CD4-positive, alpha-beta memory T cell (primary cell): ENCODE measurements at regions not wholly inside any gene's neighbourhood (a gene's known extent, or its start where the extent isn't known, plus 50 kb on each side); places are given as distances from the start of the nearest gene placed in this dataset.

ENCODE experiments used
- CTCF ChIA-PET: fragments of 350-600 bp; sonication (Branson Sonifier 250); formaldehyde crosslinking; loops from one replicate; lab custom pipeline; 2021; ENCODE audit warnings: inconsistent platforms; ENCODE audit not compliant: partially characterized antibody; lab: Charles Lee
- POLR2A ChIA-PET: fragments of 350-600 bp; sonication (Branson Sonifier 250); formaldehyde crosslinking; loops from one replicate; lab custom pipeline; 2021; ENCODE audit not compliant: partially characterized antibody; lab: Charles Lee
- DNase-seq, 5 donors: peaks; one replicate each; pipeline versions ENCODE4 v3.0.0 to v3.0.0-alpha.2; 2020 to 2022; ENCODE audit warnings: mixed read lengths in 1 of 5
- H3K27ac ChIP-seq: one replicate; pipeline ENCODE4 v1.7.0; 2013; ENCODE audit warnings: low read depth, low read length
- H3K27me3 ChIP-seq: 2 replicates; pipeline ENCODE4 v1.7.0; 2013; ENCODE audit warnings: mild to moderate bottlenecking, low read length, moderate library complexity; ENCODE audit not compliant: insufficient read depth
- H3K36me3 ChIP-seq: 2 replicates; pipeline ENCODE4 v1.7.0; 2013; ENCODE audit warnings: mild to moderate bottlenecking, low read length, moderate library complexity; ENCODE audit not compliant: insufficient read depth
- H3K4me1 ChIP-seq: 2 replicates; pipeline ENCODE4 v1.7.0; 2013; ENCODE audit warnings: mild to moderate bottlenecking, low read length, moderate library complexity; ENCODE audit not compliant: insufficient read depth
- H3K4me3 ChIP-seq, 2 donors: one replicate each; pipeline ENCODE4 v1.7.0; 2013; ENCODE audit warnings: low read length in 2 of 2, mild to moderate bottlenecking in 1 of 2
- H3K9me3 ChIP-seq, 2 donors: one replicate each; pipeline ENCODE4 v1.7.0; 2013; ENCODE audit warnings: low read length in 2 of 2, control low read depth in 1 of 2; ENCODE audit not compliant: control insufficient read depth in 1 of 2
- H3K27ac Mint-ChIP-seq, 7 donors: one replicate each; pipeline ENCODE4 v1.8.0; 2020 to 2021; ENCODE audit warnings: mixed read lengths in 7 of 7, mild to moderate bottlenecking in 6 of 7, inconsistent platforms in 3 of 7, moderate library complexity in 3 of 7
- H3K27me3 Mint-ChIP-seq, 2 donors: one replicate each; pipeline ENCODE4 v1.8.0; 2020 to 2021; ENCODE audit warnings: mixed read lengths in 2 of 2
- H3K36me3 Mint-ChIP-seq, 2 donors: one replicate each; pipeline ENCODE4 v1.8.0; 2020 to 2021; ENCODE audit warnings: mixed read lengths in 2 of 2, inconsistent platforms in 1 of 2, mild to moderate bottlenecking in 1 of 2
- H3K4me1 Mint-ChIP-seq, 4 donors: one replicate each; pipeline ENCODE4 v1.8.0; 2020 to 2021; ENCODE audit warnings: mixed read lengths in 4 of 4, mild to moderate bottlenecking in 1 of 4
- H3K4me3 Mint-ChIP-seq, 8 donors: one replicate each; pipeline ENCODE4 v1.8.0; 2020 to 2021; ENCODE audit warnings: mixed read lengths in 8 of 8, mild to moderate bottlenecking in 7 of 8, moderate library complexity in 6 of 8, inconsistent platforms in 3 of 8
- H3K9me3 Mint-ChIP-seq, 8 donors: one replicate each; pipeline ENCODE4 v1.8.0; 2020 to 2021; ENCODE audit warnings: mixed read lengths in 8 of 8, mild to moderate bottlenecking in 5 of 8, inconsistent platforms in 3 of 8, moderate library complexity in 1 of 8
- intact Hi-C: fragments of 100-400 bp; cut with micrococcal nuclease; formaldehyde crosslinking; loops from one replicate; pipeline ENCODE4 v1.15.1; 2023

- Mint-ChIP-seq H3K4me3 (no peak overlapping the region), H3K9me3 (no peaks in the 10 kb centered on the region), H3K27me3 (no peaks in the 10 kb centered on the region), H3K27ac (no peak overlapping the region), H3K36me3 (no peaks in the 10 kb centered on the region), H3K4me1 (peaks cover 11 to 19% (median 14%) of the 10 kb centered on the region in 4 donors)
- POLR2A ChIA-PET: no interaction called here
- DNase-seq: no peak
- H3K4me1 ChIP-seq: peaks cover 18% of the 10 kb centered on the region
- H3K27ac ChIP-seq: no peak overlapping the region
- no peaks in the 10 kb centered on the region for H3K36me3 ChIP-seq
- CTCF ChIA-PET: no interaction called here
- no peak overlapping the region for H3K4me3 ChIP-seq
- no peaks in the 10 kb centered on the region for H3K9me3 ChIP-seq
- intact Hi-C loops: no loop called here
- no peaks in the 10 kb centered on the region for H3K27me3 ChIP-seq
Observed at GRCh38 chr2:217219164-217219520, 359.3 kb upstream of the TNP1 start.

GRCh38 chr2:217218269-217219163 is 358.7 kb upstream of the TNP1 start:
- CTCF ChIA-PET: no interaction called here
- POLR2A ChIA-PET: no interaction called here
- H3K4me3 Mint-ChIP-seq: no peak overlapping the region
- no peak for DNase-seq
- H3K27ac Mint-ChIP-seq: no peak overlapping the region
- H3K9me3 ChIP-seq: no peaks in the 10 kb centered on the region
- H3K36me3 ChIP-seq: no peaks in the 10 kb centered on the region
- no peak overlapping the region for H3K4me3 ChIP-seq
- H3K36me3 Mint-ChIP-seq: no peaks in the 10 kb centered on the region
- peaks cover 14% of the 10 kb centered on the region for H3K4me1 ChIP-seq
- H3K4me1 Mint-ChIP-seq: peaks cover 9 to 15% (median 12%) of the 10 kb centered on the region in 4 donors
- intact Hi-C loops: no loop called here
- no peaks in the 10 kb centered on the region for H3K27me3 Mint-ChIP-seq
- no peaks in the 10 kb centered on the region for H3K27me3 ChIP-seq
- no peak overlapping the region for H3K27ac ChIP-seq
- no peaks in the 10 kb centered on the region for H3K9me3 Mint-ChIP-seq

- Mint-ChIP-seq H3K36me3 (no peaks in the 10 kb centered on the region), H3K4me3 (no peak overlapping the region), H3K9me3 (no peaks in the 10 kb centered on the region), H3K27ac (no peak overlapping the region), H3K27me3 (no peaks in the 10 kb centered on the region), H3K4me1 (no peaks in the 10 kb centered on the region)
- H3K27ac ChIP-seq: no peak overlapping the region
- H3K4me3 ChIP-seq: no peak overlapping the region
- H3K9me3 ChIP-seq: no peaks in the 10 kb centered on the region
- H3K4me1 ChIP-seq: no peaks in the 10 kb centered on the region
- CTCF ChIA-PET: no interaction called here
- H3K36me3 ChIP-seq: no peaks in the 10 kb centered on the region
- POLR2A ChIA-PET: no interaction called here
- DNase-seq: no peak
- intact Hi-C loops: no loop called here
- no peaks in the 10 kb centered on the region for H3K27me3 ChIP-seq
Observed at GRCh38 chr2:217216982-217217381, 357.1 kb upstream of the TNP1 start.

- ChIA-PET POLR2A (no interaction called here), CTCF (no interaction called here)
- Histone ChIP-seq H3K36me3 (no peaks in the 10 kb centered on the region), H3K27me3 (no peaks in the 10 kb centered on the region), H3K27ac (no peak overlapping the region), H3K4me1 (no peaks in the 10 kb centered on the region), H3K9me3 (no peaks in the 10 kb centered on the region), H3K4me3 (no peak overlapping the region)
- no peaks in the 10 kb centered on the region for H3K9me3 Mint-ChIP-seq
- no peak overlapping the region for H3K27ac Mint-ChIP-seq
- intact Hi-C loops: no loop called here
- no peaks in the 10 kb centered on the region for H3K36me3 Mint-ChIP-seq
- H3K27me3 Mint-ChIP-seq: peaks cover 0 to 2% of the 10 kb centered on the region in 2 donors
- DNase-seq: no peak
- H3K4me1 Mint-ChIP-seq: no peaks in the 10 kb centered on the region
- H3K4me3 Mint-ChIP-seq: no peak overlapping the region
Observed at GRCh38 chr2:217216316-217216715, 356.5 kb upstream of the TNP1 start.

GRCh38 chr2:217215877-217216276 is 356.0 kb upstream of the TNP1 start:
- H3K27me3 ChIP-seq: no peaks in the 10 kb centered on the region
- H3K4me3 ChIP-seq: no peak overlapping the region
- H3K4me1 Mint-ChIP-seq: no peaks in the 10 kb centered on the region
- H3K4me3 Mint-ChIP-seq: no peak overlapping the region
- no peaks in the 10 kb centered on the region for H3K36me3 Mint-ChIP-seq
- H3K4me1 ChIP-seq: no peaks in the 10 kb centered on the region
- no peaks in the 10 kb centered on the region for H3K9me3 ChIP-seq
- peaks cover 0 to 6% of the 10 kb centered on the region in 2 donors for H3K27me3 Mint-ChIP-seq
- no peak overlapping the region for H3K27ac ChIP-seq
- no peak overlapping the region for H3K27ac Mint-ChIP-seq
- H3K36me3 ChIP-seq: no peaks in the 10 kb centered on the region
- no peak for DNase-seq
- ChIA-PET POLR2A (no interaction called here), CTCF (no interaction called here)
- intact Hi-C loops: no loop called here
- peaks cover 0 to 3% (median 0%) of the 10 kb centered on the region in 8 donors for H3K9me3 Mint-ChIP-seq

GRCh38 chr2:217208867-217209266 is 349.0 kb upstream of the TNP1 start:
- Histone ChIP-seq H3K27ac (no peak overlapping the region), H3K9me3 (no peaks in the 10 kb centered on the region), H3K4me3 (no peak overlapping the region), H3K27me3 (no peaks in the 10 kb centered on the region), H3K4me1 (no peaks in the 10 kb centered on the region), H3K36me3 (no peaks in the 10 kb centered on the region)
- intact Hi-C loops: no loop called here
- DNase-seq: no peak
- Mint-ChIP-seq H3K27ac (no peak overlapping the region), H3K9me3 (peaks cover 0 to 4% (median 2%) of the 10 kb centered on the region in 8 donors), H3K4me3 (no peak overlapping the region), H3K27me3 (peaks cover 19 to 20% of the 10 kb centered on the region in 2 donors), H3K4me1 (no peaks in the 10 kb centered on the region), H3K36me3 (no peaks in the 10 kb centered on the region)
- ChIA-PET CTCF (no interaction called here), POLR2A (no interaction called here)

GRCh38 chr2:217207699-217208010 is 347.8 kb upstream of the TNP1 start:
- H3K36me3 Mint-ChIP-seq: no peaks in the 10 kb centered on the region
- no peak overlapping the region for H3K27ac Mint-ChIP-seq
- H3K27ac ChIP-seq: no peak overlapping the region
- peaks cover 21 to 25% of the 10 kb centered on the region in 2 donors for H3K27me3 Mint-ChIP-seq
- H3K4me1 Mint-ChIP-seq: no peaks in the 10 kb centered on the region
- ChIA-PET POLR2A (no interaction called here), CTCF (no interaction called here)
- no peaks in the 10 kb centered on the region for H3K4me1 ChIP-seq
- H3K4me3 ChIP-seq: no peak overlapping the region
- H3K9me3 ChIP-seq: no peaks in the 10 kb centered on the region
- DNase-seq: no peak
- H3K36me3 ChIP-seq: no peaks in the 10 kb centered on the region
- intact Hi-C loops: no loop called here
- no peak overlapping the region for H3K4me3 Mint-ChIP-seq
- H3K27me3 ChIP-seq: no peaks in the 10 kb centered on the region
- H3K9me3 Mint-ChIP-seq: peaks cover 0 to 9% (median 3%) of the 10 kb centered on the region in 8 donors
